A673 (cell line): ENCODE measurements at regions not wholly inside any gene's neighbourhood (a gene's known extent, or its start where the extent isn't known, plus 50 kb on each side); places are given as distances from the start of the nearest gene placed in this dataset.

Experiments used
- CTCF ChIP-seq: fragments of 300-800, 200-600 bp; sonication (generic); conservative IDR thresholded peaks from 2 replicates; pipeline ENCODE4 v1.5.1; 2017; ENCODE audit warnings: low read depth, mild to moderate bottlenecking, antibody characterized with exemption, low read length, moderate library complexity, mixed read lengths
- EZH2 ChIP-seq: fragments of 200-600 bp; sonication (generic); IDR thresholded peaks from 2 replicates; pipeline ENCODE4 v1.6.1; 2017; ENCODE audit warnings: borderline replicate concordance, low read depth, mild to moderate bottlenecking, mixed read lengths, antibody characterized with exemption, low read length; ENCODE audit not compliant: poor library complexity, severe bottlenecking

DNA sequence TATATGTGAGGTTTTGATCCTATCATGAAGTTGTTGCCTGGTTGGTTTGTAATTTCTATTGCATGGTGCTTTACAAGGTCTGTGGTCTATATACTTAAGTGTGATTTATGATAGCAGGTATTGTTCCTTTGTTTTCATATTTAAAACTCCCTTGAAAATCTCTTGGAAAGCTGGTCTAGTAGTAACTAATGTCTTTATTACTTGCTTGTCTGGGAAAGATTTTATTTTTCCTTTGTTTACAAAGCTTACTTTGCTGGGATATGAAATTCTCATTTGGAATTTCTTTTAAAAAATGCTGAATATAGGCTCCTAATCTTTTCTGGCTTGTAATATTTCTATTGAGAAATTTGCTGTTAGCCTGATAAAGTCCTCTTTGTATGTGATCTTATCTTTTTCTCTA lies 862.9 kb upstream of the NXPH2 start:
- TF ChIP-seq CTCF (no peak), EZH2 (no peak)
